Adrenal gland (tissue), 5 donors: ENCODE measurements at regions not wholly inside any gene's neighbourhood (a gene's known extent, or its start where the extent isn't known, plus 50 kb on each side); places are given as distances from the start of the nearest gene placed in this dataset.

Source experiments
- POLR2A ChIP-seq, 2 donors: fragments of 450-650 bp; IDR thresholded peaks; one replicate each; pipeline ENCODE4 v1.6.1; 2017; ENCODE audit warnings: antibody characterized with exemption in 2 of 2, mild to moderate bottlenecking in 2 of 2, moderate library complexity in 1 of 2
- TF ChIP-seq, protein P1 (sequence below), 6 experiments: fragments of 450-650 bp in 4 of 6; fragments of 200-600 bp in 2 of 6; sonication (generic) in 1 of 6; IDR thresholded peaks; 1 replicate in 5 of 6; 2 replicates in 1 of 6; pipeline versions ENCODE4 v1.5.1 to v1.8.0; 2016 to 2021; ENCODE audit warnings: antibody characterized with exemption in 6 of 6, mild to moderate bottlenecking in 2 of 6, moderate library complexity in 1 of 6
- donor health status: DM: no; HTN: no; CAD: no.

DNA sequence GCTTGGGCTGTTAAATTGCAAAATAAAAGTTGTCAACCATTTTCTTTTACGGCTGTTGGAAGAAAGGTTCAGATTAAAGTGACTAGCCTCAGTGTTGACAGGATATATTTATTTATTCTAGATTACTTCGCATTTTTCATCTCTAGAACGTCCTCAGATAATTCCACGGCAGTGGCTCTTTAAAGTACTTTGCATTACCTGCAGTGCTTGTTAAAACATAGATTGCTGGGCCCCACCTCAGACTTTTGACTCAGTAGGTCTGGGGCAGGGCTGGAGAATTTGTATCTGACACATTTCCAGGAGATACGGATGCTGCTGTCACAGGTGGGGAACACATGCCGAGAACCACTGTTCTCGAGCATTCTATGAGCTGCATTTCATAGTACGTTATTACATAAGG, 292.7 kb downstream of the EDEM1 start:
- TF ChIP-seq, protein P1, sequence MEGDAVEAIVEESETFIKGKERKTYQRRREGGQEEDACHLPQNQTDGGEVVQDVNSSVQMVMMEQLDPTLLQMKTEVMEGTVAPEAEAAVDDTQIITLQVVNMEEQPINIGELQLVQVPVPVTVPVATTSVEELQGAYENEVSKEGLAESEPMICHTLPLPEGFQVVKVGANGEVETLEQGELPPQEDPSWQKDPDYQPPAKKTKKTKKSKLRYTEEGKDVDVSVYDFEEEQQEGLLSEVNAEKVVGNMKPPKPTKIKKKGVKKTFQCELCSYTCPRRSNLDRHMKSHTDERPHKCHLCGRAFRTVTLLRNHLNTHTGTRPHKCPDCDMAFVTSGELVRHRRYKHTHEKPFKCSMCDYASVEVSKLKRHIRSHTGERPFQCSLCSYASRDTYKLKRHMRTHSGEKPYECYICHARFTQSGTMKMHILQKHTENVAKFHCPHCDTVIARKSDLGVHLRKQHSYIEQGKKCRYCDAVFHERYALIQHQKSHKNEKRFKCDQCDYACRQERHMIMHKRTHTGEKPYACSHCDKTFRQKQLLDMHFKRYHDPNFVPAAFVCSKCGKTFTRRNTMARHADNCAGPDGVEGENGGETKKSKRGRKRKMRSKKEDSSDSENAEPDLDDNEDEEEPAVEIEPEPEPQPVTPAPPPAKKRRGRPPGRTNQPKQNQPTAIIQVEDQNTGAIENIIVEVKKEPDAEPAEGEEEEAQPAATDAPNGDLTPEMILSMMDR (IDR thresholded peaks at IDR 0.05), result no peak
- TF ChIP-seq POLR2A (IDR thresholded peaks at IDR 0.05), result no peak
